HEK293 (cell line): ENCODE measurements at regions not wholly inside any gene's neighbourhood (a gene's known extent, or its start where the extent isn't known, plus 50 kb on each side); places are given as distances from the start of the nearest gene placed in this dataset.

ENCODE experiments used
- BCL11A ChIP-seq: fragments of 450-650 bp; formaldehyde crosslinking; IDR thresholded peaks from 2 replicates; pipeline ENCODE4 v1.5.1; 2016; ENCODE audit warnings: low read depth, missing biosample characterization, missing genetic modification characterization
- ZBTB21 ChIP-seq: fragments of 450-650 bp; formaldehyde crosslinking; IDR thresholded peaks from 2 replicates; pipeline ENCODE4 v1.5.1; 2017; ENCODE audit warnings: missing biosample characterization, missing genetic modification characterization
- ZNF10 ChIP-seq: fragments of 450-650 bp; formaldehyde crosslinking; IDR thresholded peaks from 2 replicates; pipeline ENCODE4 v1.5.1; 2017; ENCODE audit warnings: missing biosample characterization, missing genetic modification characterization
- ZNF394 ChIP-seq: fragments of 450-650 bp; formaldehyde crosslinking; IDR thresholded peaks from 2 replicates; pipeline ENCODE4 v1.5.1; 2016; ENCODE audit warnings: missing biosample characterization, missing genetic modification characterization, mild to moderate bottlenecking, moderate library complexity, borderline replicate concordance
- TF ChIP-seq, protein P1 (sequence below): fragments of 450-650 bp; formaldehyde crosslinking; IDR thresholded peaks from 2 replicates; pipeline ENCODE4 v1.5.1; 2016; ENCODE audit warnings: missing biosample characterization, missing genetic modification characterization
- TF ChIP-seq, protein P2 (sequence below): fragments of 450-650 bp; formaldehyde crosslinking; IDR thresholded peaks from 2 replicates; pipeline ENCODE4 v1.5.1; 2016; ENCODE audit warnings: missing biosample characterization, missing genetic modification characterization

DNA sequence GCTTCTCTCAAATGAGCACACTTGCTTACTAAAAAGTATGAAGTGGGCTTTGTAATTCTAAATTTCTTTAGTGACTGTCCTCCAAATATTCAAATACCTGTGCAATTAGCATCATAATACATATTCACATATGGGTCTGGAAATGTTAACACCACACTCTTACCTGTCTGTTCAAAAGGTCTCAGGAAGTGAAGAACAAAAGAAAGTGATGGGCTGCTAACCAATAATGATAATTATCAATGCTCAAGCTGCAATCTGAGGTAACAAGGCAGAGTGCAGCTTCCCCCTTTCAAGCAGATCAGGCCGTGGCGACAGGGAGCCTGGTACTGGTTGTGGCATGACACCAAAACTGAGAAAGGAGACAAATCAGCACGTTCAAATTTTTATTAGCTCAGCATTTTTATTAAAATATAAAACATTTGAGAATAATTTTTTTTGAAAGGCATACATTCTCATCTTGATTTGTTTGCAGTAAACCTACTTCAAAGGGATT, 1044.7 kb upstream of the EPHA7 start:
- TF ChIP-seq ZNF10 (tag by site-specific recombination) = no peak
- TF ChIP-seq ZBTB21 (tag by site-specific recombination) = no peak
- no peak for TF ChIP-seq ZNF394 (tag by site-specific recombination)
- TF ChIP-seq, protein P1, sequence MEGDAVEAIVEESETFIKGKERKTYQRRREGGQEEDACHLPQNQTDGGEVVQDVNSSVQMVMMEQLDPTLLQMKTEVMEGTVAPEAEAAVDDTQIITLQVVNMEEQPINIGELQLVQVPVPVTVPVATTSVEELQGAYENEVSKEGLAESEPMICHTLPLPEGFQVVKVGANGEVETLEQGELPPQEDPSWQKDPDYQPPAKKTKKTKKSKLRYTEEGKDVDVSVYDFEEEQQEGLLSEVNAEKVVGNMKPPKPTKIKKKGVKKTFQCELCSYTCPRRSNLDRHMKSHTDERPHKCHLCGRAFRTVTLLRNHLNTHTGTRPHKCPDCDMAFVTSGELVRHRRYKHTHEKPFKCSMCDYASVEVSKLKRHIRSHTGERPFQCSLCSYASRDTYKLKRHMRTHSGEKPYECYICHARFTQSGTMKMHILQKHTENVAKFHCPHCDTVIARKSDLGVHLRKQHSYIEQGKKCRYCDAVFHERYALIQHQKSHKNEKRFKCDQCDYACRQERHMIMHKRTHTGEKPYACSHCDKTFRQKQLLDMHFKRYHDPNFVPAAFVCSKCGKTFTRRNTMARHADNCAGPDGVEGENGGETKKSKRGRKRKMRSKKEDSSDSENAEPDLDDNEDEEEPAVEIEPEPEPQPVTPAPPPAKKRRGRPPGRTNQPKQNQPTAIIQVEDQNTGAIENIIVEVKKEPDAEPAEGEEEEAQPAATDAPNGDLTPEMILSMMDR (tag by site-specific recombination) = no peak
- TF ChIP-seq, protein P2, sequence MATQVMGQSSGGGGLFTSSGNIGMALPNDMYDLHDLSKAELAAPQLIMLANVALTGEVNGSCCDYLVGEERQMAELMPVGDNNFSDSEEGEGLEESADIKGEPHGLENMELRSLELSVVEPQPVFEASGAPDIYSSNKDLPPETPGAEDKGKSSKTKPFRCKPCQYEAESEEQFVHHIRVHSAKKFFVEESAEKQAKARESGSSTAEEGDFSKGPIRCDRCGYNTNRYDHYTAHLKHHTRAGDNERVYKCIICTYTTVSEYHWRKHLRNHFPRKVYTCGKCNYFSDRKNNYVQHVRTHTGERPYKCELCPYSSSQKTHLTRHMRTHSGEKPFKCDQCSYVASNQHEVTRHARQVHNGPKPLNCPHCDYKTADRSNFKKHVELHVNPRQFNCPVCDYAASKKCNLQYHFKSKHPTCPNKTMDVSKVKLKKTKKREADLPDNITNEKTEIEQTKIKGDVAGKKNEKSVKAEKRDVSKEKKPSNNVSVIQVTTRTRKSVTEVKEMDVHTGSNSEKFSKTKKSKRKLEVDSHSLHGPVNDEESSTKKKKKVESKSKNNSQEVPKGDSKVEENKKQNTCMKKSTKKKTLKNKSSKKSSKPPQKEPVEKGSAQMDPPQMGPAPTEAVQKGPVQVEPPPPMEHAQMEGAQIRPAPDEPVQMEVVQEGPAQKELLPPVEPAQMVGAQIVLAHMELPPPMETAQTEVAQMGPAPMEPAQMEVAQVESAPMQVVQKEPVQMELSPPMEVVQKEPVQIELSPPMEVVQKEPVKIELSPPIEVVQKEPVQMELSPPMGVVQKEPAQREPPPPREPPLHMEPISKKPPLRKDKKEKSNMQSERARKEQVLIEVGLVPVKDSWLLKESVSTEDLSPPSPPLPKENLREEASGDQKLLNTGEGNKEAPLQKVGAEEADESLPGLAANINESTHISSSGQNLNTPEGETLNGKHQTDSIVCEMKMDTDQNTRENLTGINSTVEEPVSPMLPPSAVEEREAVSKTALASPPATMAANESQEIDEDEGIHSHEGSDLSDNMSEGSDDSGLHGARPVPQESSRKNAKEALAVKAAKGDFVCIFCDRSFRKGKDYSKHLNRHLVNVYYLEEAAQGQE (tag by site-specific recombination) = no peak
- TF ChIP-seq BCL11A (tag by site-specific recombination) = no peak
